Mesenchymal stem cell (in vitro differentiated cells and primary cell): ENCODE measurements at regions not wholly inside any gene's neighbourhood (a gene's known extent, or its start where the extent isn't known, plus 50 kb on each side); places are given as distances from the start of the nearest gene placed in this dataset.

ENCODE experiments used
- DNase-seq: peaks from one replicate; pipeline ENCODE4 v3.0.0-alpha.2; 2013
- H2AFZ ChIP-seq: one replicate; pipeline ENCODE4 v1.6.1; 2013; ENCODE audit warnings: low read depth, mild to moderate bottlenecking, control low read depth, inconsistent platforms, low read length, moderate library complexity
- H2AK5ac ChIP-seq: 2 replicates; pipeline ENCODE4 v1.6.1; 2013; ENCODE audit warnings: low read length, moderate library complexity, mild to moderate bottlenecking, inconsistent platforms; ENCODE audit not compliant: severe bottlenecking
- H2BK120ac ChIP-seq: one replicate; pipeline ENCODE4 v1.6.1; 2013; ENCODE audit warnings: low read depth, mild to moderate bottlenecking, inconsistent platforms, low read length, moderate library complexity
- H2BK12ac ChIP-seq, 2 experiments: one replicate each; pipeline ENCODE4 v1.6.1; 2013; ENCODE audit warnings: inconsistent platforms in 2 of 2, low read length in 2 of 2, mild to moderate bottlenecking in 2 of 2, moderate library complexity in 2 of 2, control low read depth in 1 of 2
- H2BK15ac ChIP-seq: one replicate; pipeline ENCODE4 v1.6.1; 2013; ENCODE audit warnings: mild to moderate bottlenecking, low read depth, inconsistent platforms; ENCODE audit not compliant: poor library complexity, severe bottlenecking
- H2BK5ac ChIP-seq: 2 replicates; pipeline ENCODE4 v1.6.1; 2013; ENCODE audit warnings: low read depth, mild to moderate bottlenecking, low read length, control low read depth, inconsistent platforms; ENCODE audit not compliant: poor library complexity, severe bottlenecking
- H3K14ac ChIP-seq, 2 experiments: one replicate each; pipeline ENCODE4 v1.6.1; 2013; ENCODE audit warnings: inconsistent platforms in 2 of 2, low read length in 2 of 2, control low read depth in 1 of 2, mild to moderate bottlenecking in 1 of 2, moderate library complexity in 1 of 2
- H3K18ac ChIP-seq, 2 experiments: one replicate each; pipeline ENCODE4 v1.6.1; 2013; ENCODE audit warnings: inconsistent platforms in 2 of 2, low read length in 2 of 2, control low read depth in 1 of 2, low read depth in 1 of 2, mild to moderate bottlenecking in 1 of 2
- H3K23ac ChIP-seq, 2 experiments: one replicate each; pipeline ENCODE4 v1.6.1; 2013; ENCODE audit warnings: inconsistent platforms in 2 of 2, low read length in 2 of 2, mild to moderate bottlenecking in 2 of 2, moderate library complexity in 2 of 2, control low read depth in 1 of 2
- H3K27ac ChIP-seq: 2 replicates; pipeline ENCODE4 v1.5.1; 2013; ENCODE audit warnings: mild to moderate bottlenecking, moderate library complexity, low read length, control low read depth, inconsistent platforms; ENCODE audit not compliant: poor library complexity, severe bottlenecking
- H3K27me3 ChIP-seq, 2 experiments: 2 replicates each; pipeline versions ENCODE4 v1.6.1 to v1.7.0; 2013; ENCODE audit warnings: low read length in 2 of 2, mild to moderate bottlenecking in 2 of 2, moderate library complexity in 2 of 2, control low read depth in 1 of 2, inconsistent platforms in 1 of 2; ENCODE audit not compliant: control insufficient read depth in 1 of 2, insufficient read depth in 1 of 2
- H3K36me3 ChIP-seq, 2 experiments: 2 replicates each; pipeline versions ENCODE4 v1.6.1 to v1.7.0; 2013; ENCODE audit warnings: low read length in 2 of 2, control low read depth in 1 of 2, inconsistent platforms in 1 of 2, low read depth in 1 of 2, mild to moderate bottlenecking in 1 of 2; ENCODE audit not compliant: insufficient read depth in 2 of 2, control insufficient read depth in 1 of 2
- H3K4ac ChIP-seq, 2 experiments: one replicate each; pipeline ENCODE4 v1.6.1; 2013; ENCODE audit warnings: inconsistent platforms in 2 of 2, low read length in 2 of 2, mild to moderate bottlenecking in 2 of 2, moderate library complexity in 2 of 2, control low read depth in 1 of 2, low read depth in 1 of 2
- H3K4me1 ChIP-seq: 2 replicates; pipeline ENCODE4 v1.6.1; 2013; ENCODE audit warnings: low read depth, low read length, control low read depth; ENCODE audit not compliant: control insufficient read depth, insufficient read depth
- H3K4me2 ChIP-seq: 2 replicates; pipeline ENCODE4 v1.6.1; 2013; ENCODE audit warnings: low read length, mild to moderate bottlenecking, inconsistent platforms; ENCODE audit not compliant: poor library complexity, severe bottlenecking
- H3K4me3 ChIP-seq, 2 experiments: 2 replicates each; pipeline versions ENCODE4 v1.5.1 to v1.7.0; 2013; ENCODE audit warnings: low read length in 2 of 2, mild to moderate bottlenecking in 2 of 2, control low read depth in 1 of 2, low read depth in 1 of 2; ENCODE audit not compliant: insufficient read depth in 1 of 2
- H3K79me1 ChIP-seq: replicated peaks from 2 replicates; pipeline ENCODE4 v1.6.1; 2013; ENCODE audit warnings: mild to moderate bottlenecking, control low read depth, low read length, inconsistent platforms; ENCODE audit not compliant: poor library complexity, severe bottlenecking
- H3K9ac ChIP-seq: 2 replicates; pipeline ENCODE4 v1.7.0; 2013; ENCODE audit warnings: mild to moderate bottlenecking, low read length, moderate library complexity
- H3K9me3 ChIP-seq: 2 replicates; pipeline ENCODE4 v1.7.0; 2013; ENCODE audit warnings: mild to moderate bottlenecking, low read length; ENCODE audit not compliant: control insufficient read depth
- H4K8ac ChIP-seq: one replicate; pipeline ENCODE4 v1.6.1; 2013; ENCODE audit warnings: inconsistent platforms, mild to moderate bottlenecking, low read length, moderate library complexity
- H4K91ac ChIP-seq: one replicate; pipeline ENCODE4 v1.6.1; 2013; ENCODE audit warnings: mild to moderate bottlenecking, low read length, inconsistent platforms
- WGBS: methylation state at CpG from one replicate; pipeline ENCODE4 v1.1.7; 2013; ENCODE audit warnings: mixed read lengths; 5-methylcytosine and 5-hydroxymethylcytosine counted together

GRCh38 chr5:4555725-4556285, 584.3 kb upstream of the ADAMTS16 start:
- Histone ChIP-seq H4K8ac (no peak overlapping the region), H3K79me1 (no peaks in the 10 kb centered on the region), H3K14ac (no peak overlapping the region), H3K27ac (no peak overlapping the region), H3K4me1 (no peaks in the 10 kb centered on the region), H2AFZ (no peak overlapping the region), H3K18ac (no peak overlapping the region), H3K4me2 (no peak overlapping the region), H3K9ac (no peak overlapping the region), H2BK5ac (no peak overlapping the region), H2BK12ac (no peak overlapping the region), H3K23ac (no peak overlapping the region), H3K27me3 (no peaks in the 10 kb centered on the region), H4K91ac (no peak overlapping the region), H3K4ac (no peak overlapping the region), H3K4me3 (no peak overlapping the region), H2BK120ac (no peak overlapping the region), H2BK15ac (no peak overlapping the region), H2AK5ac (no peak overlapping the region), H3K9me3 (peaks cover 13% of the 10 kb centered on the region), H3K36me3 (no peaks in the 10 kb centered on the region)
- 83% methylated on average over 12 of the region's 13 CpGs for WGBS
- no peak for DNase-seq

GRCh38 chr5:4561403-4561802, 578.7 kb upstream of the ADAMTS16 start:
- no peak overlapping the region for H2AK5ac ChIP-seq
- no peak overlapping the region for H3K14ac ChIP-seq
- H3K23ac ChIP-seq: no peak overlapping the region
- H3K79me1 ChIP-seq: no peaks in the 10 kb centered on the region
- no peak overlapping the region for H4K8ac ChIP-seq
- peaks cover 35% of the 10 kb centered on the region for H3K9me3 ChIP-seq
- H3K4me3 ChIP-seq: no peak overlapping the region
- H3K18ac ChIP-seq: no peak overlapping the region
- no peak overlapping the region for H2BK5ac ChIP-seq
- H3K27me3 ChIP-seq: no peaks in the 10 kb centered on the region
- no peaks in the 10 kb centered on the region for H3K4me1 ChIP-seq
- no peak overlapping the region for H2AFZ ChIP-seq
- no peak overlapping the region for H3K4ac ChIP-seq
- no peak overlapping the region for H3K4me2 ChIP-seq
- 54% methylated on average over 4 of the region's 4 CpGs for WGBS
- H2BK120ac ChIP-seq: no peak overlapping the region
- no peak overlapping the region for H2BK15ac ChIP-seq
- DNase-seq: no peak
- no peak overlapping the region for H3K9ac ChIP-seq
- no peaks in the 10 kb centered on the region for H3K36me3 ChIP-seq
- no peak overlapping the region for H2BK12ac ChIP-seq
- no peak overlapping the region for H3K27ac ChIP-seq
- no peak overlapping the region for H4K91ac ChIP-seq

DNA sequence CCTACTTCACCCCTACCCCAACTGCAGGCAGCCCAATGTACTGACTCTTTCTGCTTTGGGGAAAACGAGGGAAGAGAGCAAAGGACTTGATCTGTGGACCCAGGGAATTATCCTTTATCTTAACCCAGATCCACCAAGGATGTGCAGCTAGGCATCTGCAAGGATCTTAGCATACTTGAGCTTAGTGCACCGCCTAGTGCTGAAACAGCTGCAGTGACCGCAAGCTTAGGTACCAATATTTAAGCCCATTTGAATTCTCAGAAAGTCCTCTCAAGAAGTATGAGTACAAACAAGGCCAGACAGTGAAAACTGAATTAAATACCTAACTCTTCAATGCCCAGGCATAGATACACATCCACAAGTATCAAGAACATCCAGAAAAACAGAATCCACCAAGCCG, 576.7 kb upstream of the ADAMTS16 start:
- Histone ChIP-seq H3K23ac (no peak overlapping the region), H3K9ac (no peak overlapping the region), H3K4me2 (no peak overlapping the region), H3K27ac (no peak overlapping the region), H3K27me3 (no peaks in the 10 kb centered on the region), H2BK120ac (no peak overlapping the region), H2BK15ac (no peak overlapping the region), H3K9me3 (peaks cover 31% of the 10 kb centered on the region), H3K4ac (no peak overlapping the region), H3K18ac (no peak overlapping the region), H3K14ac (no peak overlapping the region), H2AK5ac (no peak overlapping the region), H4K91ac (no peak overlapping the region), H2BK5ac (no peak overlapping the region), H2BK12ac (no peak overlapping the region), H3K36me3 (no peaks in the 10 kb centered on the region), H3K79me1 (no peaks in the 10 kb centered on the region), H3K4me1 (no peaks in the 10 kb centered on the region), H3K4me3 (no peak overlapping the region), H4K8ac (no peak overlapping the region), H2AFZ (no peak overlapping the region)
- WGBS: 36% methylated on average over 4 of the region's 4 CpGs
- no peak for DNase-seq

GRCh38 chr5:4570047-4570995, 569.8 kb upstream of the ADAMTS16 start:
- Histone ChIP-seq H2BK5ac (no peak overlapping the region), H3K9me3 (peaks cover 5% of the 10 kb centered on the region), H3K79me1 (no peaks in the 10 kb centered on the region), H3K27ac (no peak overlapping the region), H4K8ac (no peak overlapping the region), H3K9ac (no peak overlapping the region), H4K91ac (no peak overlapping the region), H3K14ac (no peak overlapping the region), H2BK120ac (no peak overlapping the region), H3K27me3 (no peaks in the 10 kb centered on the region), H3K4me1 (no peaks in the 10 kb centered on the region), H3K18ac (no peak overlapping the region), H2AK5ac (no peak overlapping the region), H3K4me3 (no peak overlapping the region), H2BK15ac (no peak overlapping the region), H3K23ac (no peak overlapping the region), H3K4me2 (no peak overlapping the region), H3K36me3 (no peaks in the 10 kb centered on the region), H3K4ac (no peak overlapping the region), H2AFZ (no peak overlapping the region), H2BK12ac (no peak overlapping the region)
- no peak for DNase-seq
- 83% methylated on average over 4 of the region's 5 CpGs for WGBS
